Activated CD4-positive, CD25-positive, alpha-beta regulatory T cell (primary cell): ENCODE measurements at regions not wholly inside any gene's neighbourhood (a gene's known extent, or its start where the extent isn't known, plus 50 kb on each side); places are given as distances from the start of the nearest gene placed in this dataset.

ENCODE experiments used
- DNase-seq, 4 experiments: peaks; one replicate each; lab custom pipeline; 2025; lab: John Stamatoyannopoulos, UW

DNA sequence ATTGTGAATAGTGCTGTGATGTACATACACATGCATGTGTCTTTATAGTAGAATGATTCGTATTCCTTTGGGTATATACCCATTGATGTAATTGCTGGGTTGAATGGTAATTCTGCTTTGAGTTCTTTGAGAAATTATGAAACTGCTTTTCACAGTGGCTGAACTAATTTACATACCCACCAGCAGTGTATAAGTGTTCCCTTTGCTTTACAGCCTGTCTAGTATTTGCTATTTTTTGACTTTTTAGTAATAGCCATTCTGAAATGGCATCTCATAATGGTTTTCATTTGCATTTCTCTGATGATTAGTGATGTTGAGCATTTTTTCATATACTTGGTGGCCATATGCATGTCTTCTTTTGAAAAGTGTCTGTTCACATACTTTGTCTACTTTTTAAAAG, 54.5 kb upstream of the FAM78B start:
- DNase-seq = no peak

GRCh38 chr1:166233750-166234366, 67.1 kb upstream of the FAM78B start:
- no peak for DNase-seq

DNA sequence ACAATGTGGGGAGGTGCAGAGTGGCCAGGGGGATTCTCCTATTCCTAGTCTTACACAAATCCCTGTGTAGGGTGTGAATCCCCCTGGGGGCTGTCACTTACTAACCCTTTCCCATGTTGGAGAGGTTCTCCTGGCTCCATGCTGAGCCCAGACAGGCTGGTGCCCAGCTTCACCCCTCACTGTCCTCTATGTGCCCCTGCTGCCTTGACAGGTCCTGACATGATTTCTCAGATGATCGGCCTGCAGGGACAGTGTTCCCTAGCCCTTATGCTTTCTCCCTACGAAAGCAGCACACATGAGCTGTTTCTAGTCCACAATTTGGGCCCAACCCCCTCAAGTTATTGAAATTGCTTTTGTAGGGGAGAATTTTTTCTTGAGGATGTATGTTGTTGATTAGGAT, 68.9 kb upstream of the FAM78B start:
- DNase-seq = no peak

GRCh38 chr1:166237675-166238074, 70.9 kb upstream of the FAM78B start:
- no peak for DNase-seq

- DNase-seq = no peak
These were observed 86.4 kb upstream of the FAM78B start for GRCh38 chr1:166253076-166253779.

DNA sequence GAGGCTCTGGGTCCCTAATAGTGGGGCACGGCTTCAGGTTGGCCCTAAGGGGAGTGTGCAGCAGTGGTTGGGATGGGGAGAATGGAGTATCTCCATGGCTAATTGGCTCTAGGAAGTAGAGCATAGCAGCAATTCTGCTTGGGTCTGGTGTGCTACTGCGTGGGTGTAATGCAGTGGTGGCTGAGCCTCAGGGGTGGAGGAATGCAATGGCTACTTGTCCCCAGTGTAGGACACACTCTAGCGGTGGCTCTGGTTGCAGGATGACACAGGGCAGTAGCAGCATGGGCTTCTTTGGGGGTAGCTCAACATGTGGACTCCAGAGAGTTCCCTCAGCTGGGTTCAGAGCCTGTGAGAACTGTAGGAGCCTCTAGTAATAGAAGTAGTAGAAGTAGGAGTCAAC, 91.2 kb upstream of the FAM78B start:
- DNase-seq = no peak

DNA sequence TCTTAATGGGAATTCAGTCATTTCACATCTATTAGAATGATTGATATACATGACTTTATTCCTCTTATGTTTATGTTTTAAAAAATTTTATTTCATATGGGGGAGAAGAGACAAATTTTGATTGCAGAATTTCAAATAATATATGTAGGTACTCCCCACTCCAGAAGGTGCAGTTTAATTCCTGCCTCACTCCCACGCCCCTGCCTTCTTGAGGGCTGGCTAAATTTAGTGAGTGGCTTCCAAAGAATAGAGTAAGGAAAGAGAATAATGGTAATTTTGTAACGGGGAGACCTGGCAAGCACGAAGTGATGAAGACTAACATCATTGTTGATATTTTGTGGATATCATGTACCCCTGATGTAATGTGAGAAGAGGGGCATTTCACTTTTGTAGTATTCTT, 94.7 kb upstream of the FAM78B start:
- no peak for DNase-seq

GRCh38 chr1:166270476-166271150, 103.8 kb upstream of the FAM78B start:
- no peak for DNase-seq

DNA sequence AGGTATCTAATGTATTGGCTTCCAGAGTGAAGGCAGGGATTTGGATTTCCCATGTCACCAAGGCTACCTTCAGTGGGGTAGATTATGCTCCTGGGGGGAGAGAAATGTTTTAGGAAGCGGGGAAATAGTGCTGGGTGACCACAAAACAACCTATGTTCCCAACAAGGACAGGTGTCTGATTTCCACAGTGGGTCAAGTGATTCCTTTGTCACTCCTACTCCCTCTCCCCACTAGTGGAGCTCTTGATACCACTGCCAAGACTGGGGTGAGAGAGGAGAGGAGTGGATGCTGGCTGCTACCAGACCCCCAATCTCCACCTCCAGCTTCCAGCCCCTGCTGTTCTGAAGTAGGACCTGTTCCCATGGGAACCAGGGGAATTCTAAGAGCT, 104.3 kb upstream of the FAM78B start:
- no peak for DNase-seq

DNA sequence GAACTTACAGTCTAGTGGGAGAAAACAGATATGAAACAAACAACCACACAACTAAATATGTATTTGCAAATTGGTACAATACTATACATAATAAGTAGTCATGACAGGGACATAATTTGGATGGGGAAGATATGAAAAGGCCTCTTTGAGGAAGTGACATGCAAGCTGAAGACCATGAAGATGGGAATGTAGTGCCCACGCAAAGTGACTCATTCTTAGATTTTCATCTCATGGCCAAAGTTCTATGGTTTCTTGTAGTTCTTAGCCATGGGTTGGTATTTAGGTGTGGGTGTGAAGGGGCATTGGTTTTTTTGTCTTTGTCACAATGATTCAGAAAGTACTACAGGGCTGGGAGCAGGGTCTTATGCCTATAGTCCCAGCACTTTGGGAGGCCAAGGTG, 105.4 kb upstream of the FAM78B start:
- DNase-seq = no peak

GRCh38 chr1:166272851-166273250, 106.0 kb upstream of the FAM78B start:
- DNase-seq = no peak

- no peak for DNase-seq
These were observed 106.8 kb upstream of the FAM78B start for GRCh38 chr1:166273618-166274017.

DNA sequence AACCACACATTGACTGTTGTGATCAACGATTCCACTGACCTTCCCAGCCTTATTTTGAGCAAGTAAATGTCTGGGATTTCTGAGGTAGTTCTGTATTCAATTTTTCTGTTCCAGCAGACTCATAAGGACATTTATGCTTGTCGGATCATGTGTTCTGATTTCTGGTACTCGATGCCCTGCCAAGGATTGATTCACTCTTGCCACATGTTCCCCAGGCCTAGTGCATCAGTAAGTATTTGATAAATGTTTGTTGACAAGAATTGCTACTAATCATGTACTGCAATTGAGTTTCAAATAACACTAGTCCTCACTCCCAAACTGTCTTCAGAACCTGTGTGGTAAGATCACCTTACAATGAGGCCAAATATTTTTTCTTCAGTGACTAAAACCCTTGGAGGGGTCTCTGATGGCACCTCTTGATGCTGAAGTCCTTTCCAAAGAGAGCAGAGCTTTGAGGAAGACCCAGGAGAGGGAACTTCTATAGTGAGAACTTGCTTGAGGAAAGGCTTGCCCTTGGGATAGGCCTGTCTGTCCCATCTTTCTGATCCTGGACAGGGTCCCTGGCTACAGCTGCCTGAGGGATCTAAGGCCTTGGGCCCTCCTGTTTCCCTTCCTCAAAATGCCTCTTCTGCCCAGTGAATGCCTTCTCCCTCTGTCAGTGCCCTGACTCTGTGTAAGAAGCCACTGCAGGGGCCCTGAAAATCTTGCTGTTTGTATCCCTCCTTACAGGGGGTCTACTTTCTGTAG, 115.8 kb upstream of the FAM78B start:
- DNase-seq = no peak

DNA sequence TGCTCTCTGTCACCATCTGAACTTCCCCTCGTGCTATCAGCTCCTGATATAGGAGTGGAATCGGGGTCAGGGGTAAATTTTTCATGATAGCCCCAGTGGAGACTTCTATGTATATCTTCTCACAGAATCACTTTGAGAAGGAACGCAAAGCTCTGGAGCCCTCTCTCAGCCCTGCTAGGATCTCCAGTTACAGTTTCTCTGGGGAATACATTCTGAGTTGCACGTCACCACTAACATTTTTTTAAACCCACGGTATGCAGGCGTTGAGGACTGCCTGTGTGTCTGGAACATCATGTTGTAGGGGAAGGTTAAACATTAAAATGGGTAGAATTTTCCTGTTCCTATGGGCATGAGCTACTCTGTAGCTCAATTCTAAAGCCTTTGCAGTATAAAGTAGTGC, 116.4 kb upstream of the FAM78B start:
- no peak for DNase-seq

DNA sequence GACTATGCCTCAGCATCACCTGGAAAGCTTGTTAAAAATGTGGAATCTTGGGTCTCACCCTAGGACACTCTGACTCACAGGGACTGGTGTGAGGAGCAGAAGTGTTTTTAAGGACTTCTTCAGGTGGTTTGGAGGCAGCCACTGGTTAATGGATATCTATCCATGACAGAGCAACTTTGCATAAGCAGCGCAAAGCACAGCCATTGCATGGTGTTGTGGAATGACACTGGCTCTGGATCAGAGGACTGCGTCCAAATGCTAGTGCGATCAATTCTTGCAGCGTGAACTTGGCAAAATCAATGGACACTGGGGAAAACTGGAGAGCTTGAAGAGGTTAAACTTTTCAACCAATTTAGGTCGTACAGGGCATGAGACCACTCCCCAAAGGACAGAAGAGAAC, 116.8 kb upstream of the FAM78B start:
- no peak for DNase-seq

- no peak for DNase-seq
These were observed 122.7 kb upstream of the FAM78B start for GRCh38 chr1:166289309-166290050.

GRCh38 chr1:166295656-166296055, 128.9 kb upstream of the FAM78B start:
- no peak for DNase-seq

DNA sequence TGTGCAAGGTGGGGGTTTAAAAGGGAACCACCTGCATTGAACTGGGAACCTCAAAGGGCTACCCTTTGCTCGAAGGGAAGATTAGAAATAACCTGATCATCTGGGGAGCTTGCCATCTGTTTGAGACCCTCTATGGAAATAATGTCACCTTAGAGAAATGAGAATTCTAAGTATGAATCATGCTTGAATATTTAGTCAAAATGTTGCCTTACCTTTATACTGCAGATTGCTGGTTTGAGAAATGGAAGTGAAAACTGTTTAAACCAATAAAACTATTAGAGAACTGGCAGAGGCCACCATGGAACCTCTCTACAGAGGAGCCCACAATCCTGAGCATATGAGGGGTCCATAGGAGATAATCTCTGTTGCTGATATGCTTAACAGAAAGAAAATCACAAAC, 131.2 kb upstream of the FAM78B start:
- DNase-seq = no peak

DNA sequence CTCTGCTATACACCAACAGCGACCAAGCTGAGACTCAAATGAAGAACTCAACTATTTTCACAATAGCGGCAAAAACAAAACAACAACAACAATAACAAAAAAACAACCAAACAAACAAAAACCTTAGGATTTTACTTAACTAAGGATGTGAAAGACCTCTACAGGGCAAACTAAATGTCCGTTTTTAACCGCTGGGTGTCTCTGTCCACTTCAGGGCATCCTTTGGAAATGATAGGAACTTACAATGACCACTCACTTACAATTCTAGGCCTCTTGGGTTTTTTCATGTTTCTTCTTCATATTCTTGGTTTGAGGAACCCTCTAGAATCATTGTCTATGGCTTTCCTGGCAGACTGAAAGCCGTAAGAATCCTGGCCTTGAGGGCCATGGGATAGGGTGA, 134.0 kb upstream of the FAM78B start:
- DNase-seq = no peak

GRCh38 chr1:166302989-166303758, 136.4 kb upstream of the FAM78B start:
- no peak for DNase-seq

- DNase-seq = no peak
These were observed 137.3 kb upstream of the FAM78B start for GRCh38 chr1:166304131-166304530.
